HCT116 (cell line): ENCODE measurements at regions not wholly inside any gene's neighbourhood (a gene's known extent, or its start where the extent isn't known, plus 50 kb on each side); places are given as distances from the start of the nearest gene placed in this dataset.

Experiments used
- ATAC-seq: fragments of 200-7000 bp; cut with Tn5 transposase; 2 replicates; pipeline ENCODE4 v1.9.1; 2020; ENCODE audit warnings: mild to moderate bottlenecking, moderate library complexity
- BruUV-seq: library from RNA; stranded (reverse); fragments of 400-500 nt; replicated peaks from 2 replicates; lab custom pipeline; 2021; lab: Mats Ljungman, UMichigan
- CTCF ChIA-PET: fragments of 300-600 bp; sonication (Branson Sonifier 250); formaldehyde crosslinking; loops from one replicate; lab custom pipeline; 2021; ENCODE audit warnings: antibody characterized with exemption; lab: Charles Lee
- POLR2A ChIA-PET: fragments of 300-600, 350-600 bp; sonication (Branson Sonifier 250); formaldehyde crosslinking; loops from one replicate; lab custom pipeline; 2021; ENCODE audit warnings: antibody characterized with exemption; lab: Charles Lee
- RAD21 ChIA-PET, 2 experiments: fragments of 300-600 bp; sonication (Branson Sonifier 250); formaldehyde crosslinking; loops; one replicate each; lab custom pipeline; 2023; ENCODE audit warnings: low total read pairs in 2 of 2; ENCODE audit not compliant: uncharacterized antibody in 2 of 2, unreplicated experiment in 2 of 2, low non-redundant PET in 1 of 2; lab: Charles Lee
- DNase-seq: peaks from one replicate; pipeline ENCODE4 v3.0.0-alpha.2; 2010; ENCODE audit warnings: low read depth, low spot score
- H2AFZ ChIP-seq: fragments of 200-600 bp; shearing (Covaris generic), sonication (generic); 2 replicates; pipeline ENCODE4 v1.6.1; 2017; ENCODE audit warnings: low read depth, mixed run types, mixed read lengths, antibody characterized with exemption, low read length; ENCODE audit not compliant: poor library complexity, severe bottlenecking
- H3K27ac ChIP-seq: 2 replicates; pipeline ENCODE4 v1.5.1; 2012; ENCODE audit warnings: low read depth, low read length
- H3K27me3 ChIP-seq: fragments of 200-600 bp; sonication (generic); 2 replicates; pipeline ENCODE4 v1.6.1; 2016; ENCODE audit warnings: mixed run types, low read length, mixed read lengths; ENCODE audit not compliant: insufficient read depth
- H3K36me3 ChIP-seq, 2 experiments: fragments of 200-500 bp in 1 of 2; fragments of 200-600 bp in 1 of 2; sonication (Bioruptor generic) in 1 of 2; sonication (generic) in 1 of 2; 2 replicates each; pipeline versions ENCODE4 v1.5.1 to v1.6.1; 2014 to 2016; ENCODE audit warnings: low read length in 2 of 2, inconsistent platforms in 1 of 2, mixed read lengths in 1 of 2, mixed run types in 1 of 2; ENCODE audit not compliant: insufficient read depth in 2 of 2, control insufficient read depth in 1 of 2
- H3K4me1 ChIP-seq, 2 experiments: fragments of 200-600 bp in 1 of 2; sonication (generic) in 1 of 2; 2 replicates each; pipeline versions ENCODE4 v1.5.1 to v1.6.1; 2012 to 2017; ENCODE audit warnings: low read length in 2 of 2, inconsistent platforms in 1 of 2, mild to moderate bottlenecking in 1 of 2, mixed read lengths in 1 of 2, mixed run types in 1 of 2, moderate library complexity in 1 of 2; ENCODE audit not compliant: insufficient read depth in 2 of 2, control insufficient read depth in 1 of 2
- H3K4me2 ChIP-seq: fragments of 200-600 bp; sonication (generic); 2 replicates; pipeline ENCODE4 v1.6.1; 2017; ENCODE audit warnings: mixed run types, low read length, mixed read lengths
- H3K4me3 ChIP-seq, 2 experiments: fragments of 200-600 bp in 1 of 2; sonication (generic) in 1 of 2; replicated peaks in 1 of 2; 2 replicates each; pipeline ENCODE4 v1.5.1; 2011 to 2016; ENCODE audit warnings: low read length in 2 of 2, control low read depth in 1 of 2, low read depth in 1 of 2, mild to moderate bottlenecking in 1 of 2, mixed read lengths in 1 of 2, mixed run types in 1 of 2
- H3K79me2 ChIP-seq: fragments of 200-600 bp; sonication (generic); 2 replicates; pipeline ENCODE4 v1.6.1; 2017; ENCODE audit warnings: mild to moderate bottlenecking, mixed run types, low read length, moderate library complexity, mixed read lengths; ENCODE audit not compliant: insufficient read depth
- H3K9ac ChIP-seq: fragments of 200-600 bp; sonication (generic); 2 replicates; pipeline ENCODE4 v1.6.1; 2016; ENCODE audit warnings: low read length, mixed read lengths
- H3K9me2 ChIP-seq: fragments of 200-600 bp; sonication (generic), shearing (Covaris generic); 2 replicates; pipeline ENCODE4 v1.6.1; 2017; ENCODE audit warnings: mixed run types, mild to moderate bottlenecking, moderate library complexity; ENCODE audit not compliant: insufficient read depth
- H3K9me3 ChIP-seq, 2 experiments: fragments of 200-500 bp in 1 of 2; fragments of 200-600 bp in 1 of 2; sonication (Bioruptor generic) in 1 of 2; sonication (generic) in 1 of 2; 2 replicates each; pipeline ENCODE4 v1.6.1; 2014 to 2017; ENCODE audit warnings: low read length in 2 of 2, mixed read lengths in 2 of 2, inconsistent platforms in 1 of 2, low read depth in 1 of 2, mild to moderate bottlenecking in 1 of 2, mixed run types in 1 of 2, moderate library complexity in 1 of 2; ENCODE audit not compliant: control insufficient read depth in 1 of 2, insufficient read depth in 1 of 2
- H4K20me1 ChIP-seq: fragments of 200-600 bp; sonication (generic), shearing (Covaris generic); 2 replicates; pipeline ENCODE4 v1.6.1; 2017; ENCODE audit warnings: mixed run types, mild to moderate bottlenecking, moderate library complexity; ENCODE audit not compliant: insufficient read depth
- EZH2 ChIP-seq: fragments of 200-600 bp; sonication (generic); IDR thresholded peaks from 2 replicates; pipeline ENCODE4 v1.6.1; 2017; ENCODE audit warnings: antibody characterized with exemption, mixed run types
- EZH2phosphoT487 ChIP-seq: fragments of 200-600 bp; IDR thresholded peaks from 2 replicates; pipeline ENCODE4 v1.6.1; 2018; ENCODE audit warnings: antibody characterized with exemption, borderline replicate concordance
- MAX ChIP-seq: IDR thresholded peaks from 2 replicates; pipeline ENCODE4 v1.6.1; 2012
- POLR2AphosphoS5 ChIP-seq: IDR thresholded peaks from 2 replicates; pipeline ENCODE4 v1.6.1; 2011; ENCODE audit warnings: mild to moderate bottlenecking, low read depth, low read length, moderate library complexity
- TCF7L2 ChIP-seq: IDR thresholded peaks from 2 replicates; pipeline ENCODE4 v1.7.0; 2011; ENCODE audit warnings: borderline replicate concordance, inconsistent platforms; ENCODE audit not compliant: insufficient read depth, insufficient read length; ENCODE audit errors: extremely low read depth
- YY1 ChIP-seq: IDR thresholded peaks from 2 replicates; pipeline ENCODE4 v1.6.1; 2011; ENCODE audit warnings: low read length, low read depth, moderate library complexity, mild to moderate bottlenecking; ENCODE audit not compliant: insufficient replicate concordance; ENCODE audit errors: extremely low read depth
- intact Hi-C: fragments of 100-400 bp; cut with micrococcal nuclease; formaldehyde crosslinking; loops from 2 replicates; pipeline ENCODE4 v1.10.0; 2022

GRCh38 chr4:186881521-186882220, 158.0 kb upstream of the FAT1 start (continued):
- no peak; the same call in 1 of the 2 replicates for TF ChIP-seq MAX
- TF ChIP-seq YY1, result no peak
- TF ChIP-seq EZH2phosphoT487, result no peak
- TF ChIP-seq, all 23 proteins: peak for 9

- peak; percentile 23 for ATAC-seq
- Histone ChIP-seq H3K9ac (peak overlapping the region; percentile 23), H4K20me1 (no peaks in the 10 kb centered on the region), H3K79me2 (peaks cover 4% of the 10 kb centered on the region; the same call in 1 of the 2 replicates), H3K27me3 (no peaks in the 10 kb centered on the region)
- RAD21 ChIA-PET, result interaction anchor here in 1 of 2 experiments (0.6 kb wide), 1 partner anchor 10 kb away, joined by 6 read pairs; no protein-coding TSS in a partner anchor
- TF ChIP-seq EZH2, result no peak
- no peak for TF ChIP-seq MAX
- no peak for TF ChIP-seq POLR2AphosphoS5
- TF ChIP-seq TCF7L2, result no peak
- TF ChIP-seq EZH2phosphoT487, result no peak
- TF ChIP-seq, all 23 proteins: peak for 0
- ChIA-PET CTCF (no interaction called here), POLR2A (interaction anchor here (1.2 kb wide), 1 partner anchor 20 kb away, joined by 3 read pairs; no protein-coding TSS in a partner anchor)
- no peaks in the 10 kb centered on the region for H3K9me2 ChIP-seq
- peak overlapping the region; percentile 76 for H3K27ac ChIP-seq
- intact Hi-C loops, result no loop called here
- H3K36me3 ChIP-seq, result no peaks in the 10 kb centered on the region
- peaks cover 60 to 63% of the 10 kb centered on the region in 2 experiments for H3K4me1 ChIP-seq
- H2AFZ ChIP-seq, result no peak overlapping the region
- H3K4me3 ChIP-seq, result peak overlapping the region in 1 of 2 experiments; percentile 33; a peak in 2 of 4 replicates
- TSS peak; percentile 47 for BruUV-seq
- peak overlapping the region; percentile 69 for H3K4me2 ChIP-seq
- H3K9me3 ChIP-seq, result no peaks in the 10 kb centered on the region
- no peak for DNase-seq
Observed at GRCh38 chr4:186882293-186882692, 158.6 kb upstream of the FAT1 start.
